Amniotic epithelial cell (primary cell): ENCODE measurements at regions not wholly inside any gene's neighbourhood (a gene's known extent, or its start where the extent isn't known, plus 50 kb on each side); places are given as distances from the start of the nearest gene placed in this dataset.

Experiments
- DNase-seq: peaks from one replicate; pipeline ENCODE4 v3.0.0-alpha.2; 2010; ENCODE audit warnings: low read depth

GRCh38 chr9:18233311-18233710, 240.6 kb upstream of the ADAMTSL1 start:
- peak; percentile 26 for DNase-seq

- DNase-seq, result no peak
These were observed 240.0 kb upstream of the ADAMTSL1 start for GRCh38 chr9:18233776-18234445.

GRCh38 chr9:18235181-18235908, 238.6 kb upstream of the ADAMTSL1 start:
- DNase-seq, result no peak

- DNase-seq, result no peak
These were observed 237.6 kb upstream of the ADAMTSL1 start for GRCh38 chr9:18236336-18236735.

DNA sequence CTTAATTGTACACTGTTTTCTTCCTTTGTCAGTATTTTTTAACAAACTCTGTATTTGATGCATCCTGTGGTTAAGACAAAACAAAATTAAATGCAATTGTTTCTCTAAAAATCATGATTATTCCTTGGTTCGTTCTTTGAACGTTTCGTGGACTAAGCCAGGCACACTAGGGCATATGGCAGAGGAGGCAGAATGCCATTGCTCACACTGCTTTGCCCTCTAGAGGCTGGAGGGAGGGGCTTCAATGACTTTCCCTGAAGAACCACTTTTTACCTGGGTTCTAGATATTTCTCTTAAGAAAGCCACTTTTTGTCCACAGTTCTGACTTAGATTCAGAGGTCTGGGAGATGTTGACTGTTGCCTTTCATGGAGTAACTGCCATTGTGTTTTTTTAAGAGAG, 236.2 kb upstream of the ADAMTSL1 start:
- no peak for DNase-seq

GRCh38 chr9:18238254-18238653, 235.7 kb upstream of the ADAMTSL1 start:
- DNase-seq, result peak; percentile 83

DNA sequence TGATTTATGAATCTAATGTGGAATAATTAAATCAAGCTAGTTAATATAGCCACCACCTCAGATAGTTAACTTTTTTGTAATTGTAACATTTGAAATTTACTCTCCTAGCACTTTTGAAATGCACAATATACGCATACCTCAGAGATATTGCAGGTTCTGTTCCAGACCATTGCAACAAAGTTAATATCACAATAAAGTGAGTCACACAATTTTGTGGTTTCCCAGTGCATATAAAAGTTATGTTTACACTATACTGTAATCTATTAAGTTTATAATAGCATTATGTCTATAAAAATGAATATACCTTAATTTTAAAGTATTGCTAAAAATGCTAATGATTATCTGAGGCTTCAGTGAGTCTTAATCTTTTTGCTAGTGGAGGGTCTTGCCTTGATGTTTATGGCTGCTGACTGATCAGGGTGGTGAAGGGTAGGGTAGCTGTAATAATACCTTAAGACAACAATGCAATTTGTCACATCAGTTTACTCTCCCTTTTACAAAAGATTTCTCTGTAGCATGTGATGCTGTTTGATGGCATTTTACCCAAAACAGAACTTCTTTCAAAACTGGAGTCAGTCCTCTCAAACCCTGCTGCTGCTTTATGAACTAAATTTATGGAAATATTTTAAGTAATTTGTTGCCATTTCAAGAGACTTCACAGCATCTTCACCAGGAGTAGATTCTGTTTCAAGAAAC, 235.1 kb upstream of the ADAMTSL1 start:
- peak; percentile 71 for DNase-seq

DNA sequence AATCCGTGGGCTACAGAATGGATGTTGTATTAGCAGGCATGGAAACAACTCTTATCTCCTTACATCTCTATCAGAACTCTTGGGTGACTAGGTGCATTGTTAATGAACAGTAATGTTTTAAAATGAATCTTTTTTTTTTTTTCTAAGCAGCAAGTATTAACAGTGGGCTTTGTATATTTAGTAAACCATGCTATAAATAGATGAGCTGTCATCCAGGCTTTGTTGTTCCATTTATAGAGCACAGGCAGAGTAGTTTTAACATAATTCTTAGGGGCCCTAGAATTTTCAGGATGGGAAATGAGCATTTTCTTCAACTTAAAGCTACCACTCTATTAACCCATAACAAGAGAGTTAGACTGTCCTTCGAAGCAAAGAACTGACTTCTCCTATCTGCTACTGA, 233.7 kb upstream of the ADAMTSL1 start:
- DNase-seq, result no peak

- DNase-seq, result no peak
These were observed 228.0 kb upstream of the ADAMTSL1 start for GRCh38 chr9:18245911-18246310.

GRCh38 chr9:18250053-18250452, 223.9 kb upstream of the ADAMTSL1 start:
- DNase-seq, result peak; percentile 4

DNA sequence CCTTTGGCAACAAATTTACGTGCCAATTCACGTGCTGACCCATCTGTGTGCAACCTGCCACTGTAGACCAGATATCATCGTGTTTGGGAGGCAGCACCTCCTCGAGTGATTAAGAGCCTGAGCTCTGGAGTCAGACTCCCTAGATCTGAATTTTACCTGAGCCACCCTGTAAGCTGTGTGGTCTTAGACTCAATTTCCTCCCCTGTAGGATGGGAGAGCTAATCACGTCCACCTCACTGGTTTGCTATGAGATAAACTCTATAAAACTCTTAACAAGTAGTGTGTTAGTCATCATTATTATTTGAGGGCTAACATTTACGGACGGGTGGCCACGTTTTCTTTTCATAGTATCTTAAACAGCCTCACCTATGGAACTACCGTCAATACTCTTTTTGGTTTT, 220.0 kb upstream of the ADAMTSL1 start:
- DNase-seq, result no peak

- DNase-seq, result peak; percentile 71
These were observed 218.8 kb upstream of the ADAMTSL1 start for GRCh38 chr9:18255158-18255629.

DNA sequence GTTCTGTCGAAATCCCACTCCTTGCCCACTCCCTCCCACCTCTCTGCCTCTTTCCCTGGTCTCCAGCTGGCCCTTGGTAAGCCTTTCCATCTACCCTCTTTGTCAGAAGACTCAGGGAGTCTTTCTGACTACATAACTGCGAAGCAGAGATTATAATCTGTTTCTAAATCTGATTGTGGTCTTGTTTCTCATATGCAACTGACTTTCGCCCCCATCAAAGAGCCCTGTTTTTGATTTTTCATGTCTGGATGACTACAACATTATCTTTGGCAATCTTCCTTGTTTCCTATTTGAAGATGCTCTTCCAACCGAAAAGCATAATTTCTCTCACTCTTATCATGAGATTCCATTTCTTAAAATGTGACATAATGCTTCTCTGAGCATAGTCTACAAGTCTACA, 218.2 kb upstream of the ADAMTSL1 start:
- peak; percentile 4 for DNase-seq

GRCh38 chr9:18256568-18256967, 217.4 kb upstream of the ADAMTSL1 start:
- DNase-seq, result peak; percentile 53

DNA sequence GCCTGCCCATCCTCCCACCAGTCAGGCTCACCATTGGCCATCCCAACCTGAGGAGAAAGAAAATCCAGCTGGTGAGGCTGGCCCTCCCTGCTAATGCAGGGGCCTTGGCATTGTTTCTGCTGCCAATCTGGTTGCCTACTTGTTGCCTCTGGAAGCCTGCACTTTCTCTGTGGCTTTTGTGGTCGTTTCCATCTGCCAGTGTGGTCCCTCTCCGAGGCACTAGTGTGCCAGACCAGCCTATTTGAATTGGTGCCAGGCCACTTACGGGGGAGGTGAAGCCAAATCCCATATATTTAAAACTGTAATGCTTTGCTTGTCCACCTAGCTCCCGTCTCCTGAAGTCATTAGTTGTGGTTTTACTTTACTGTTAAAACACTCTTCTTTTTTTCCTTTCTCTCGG, 213.4 kb upstream of the ADAMTSL1 start:
- DNase-seq, result peak; percentile 90

DNA sequence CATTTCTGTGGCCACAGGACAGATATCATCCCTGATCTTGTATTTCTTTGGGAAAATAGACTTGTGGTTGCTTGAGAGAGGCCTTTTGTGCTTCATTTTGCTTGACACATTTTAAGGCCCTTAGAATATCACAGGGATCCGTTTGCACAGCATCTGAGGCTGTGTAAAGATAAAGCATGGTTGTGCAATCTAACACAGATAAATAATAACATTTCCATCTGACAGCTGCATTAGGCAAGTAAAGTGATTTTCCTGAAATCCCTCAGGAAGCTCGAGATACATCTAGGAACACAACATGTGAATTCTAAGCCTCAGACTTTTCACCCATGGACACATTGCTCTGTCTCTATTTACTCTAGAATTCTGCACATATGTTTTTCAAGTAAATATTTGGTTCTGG, 212.8 kb upstream of the ADAMTSL1 start:
- DNase-seq, result peak; percentile 89

GRCh38 chr9:18263377-18263776, 210.6 kb upstream of the ADAMTSL1 start:
- DNase-seq, result no peak

GRCh38 chr9:18268381-18268780, 205.6 kb upstream of the ADAMTSL1 start:
- DNase-seq, result no peak

DNA sequence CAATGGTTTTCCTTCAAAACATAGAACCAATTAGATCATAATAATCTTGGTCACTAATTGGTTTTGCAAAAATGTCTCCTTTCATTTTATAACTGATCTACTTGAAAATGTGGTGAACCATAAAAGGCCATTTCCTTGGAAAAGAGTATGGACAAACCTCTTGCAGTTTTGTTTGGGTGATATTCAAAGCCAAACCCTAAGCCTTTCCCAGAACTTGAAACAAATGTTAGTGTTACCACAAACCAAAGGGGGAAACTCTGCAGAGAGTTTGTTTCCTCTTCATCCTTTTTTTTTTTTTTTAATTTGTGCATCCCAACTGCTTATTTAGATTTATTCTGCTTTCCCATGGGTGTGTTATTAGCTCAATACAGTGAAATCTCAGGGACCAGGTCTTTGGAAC, 204.4 kb upstream of the ADAMTSL1 start:
- no peak for DNase-seq

DNA sequence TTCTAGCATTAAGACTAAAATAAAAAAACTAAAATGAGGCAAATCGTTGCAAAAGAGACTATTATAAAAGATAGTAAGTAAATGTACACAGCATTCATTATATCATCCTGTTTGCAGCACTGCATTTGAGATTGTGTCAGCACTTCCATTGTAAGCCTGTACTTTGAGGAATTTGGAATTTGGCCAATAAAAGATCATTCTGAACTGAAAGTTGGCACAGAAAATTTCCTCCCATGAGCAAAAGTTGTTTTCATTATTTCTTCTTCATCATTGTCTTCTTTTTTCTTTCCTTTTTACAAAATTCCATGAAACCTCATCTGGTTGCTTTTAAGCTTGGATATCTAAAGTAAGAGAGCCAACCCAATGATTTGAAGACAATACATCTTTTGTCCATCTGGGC, 199.3 kb upstream of the ADAMTSL1 start:
- peak; percentile 24 for DNase-seq

GRCh38 chr9:18275313-18275990, 198.5 kb upstream of the ADAMTSL1 start:
- DNase-seq, result no peak

DNA sequence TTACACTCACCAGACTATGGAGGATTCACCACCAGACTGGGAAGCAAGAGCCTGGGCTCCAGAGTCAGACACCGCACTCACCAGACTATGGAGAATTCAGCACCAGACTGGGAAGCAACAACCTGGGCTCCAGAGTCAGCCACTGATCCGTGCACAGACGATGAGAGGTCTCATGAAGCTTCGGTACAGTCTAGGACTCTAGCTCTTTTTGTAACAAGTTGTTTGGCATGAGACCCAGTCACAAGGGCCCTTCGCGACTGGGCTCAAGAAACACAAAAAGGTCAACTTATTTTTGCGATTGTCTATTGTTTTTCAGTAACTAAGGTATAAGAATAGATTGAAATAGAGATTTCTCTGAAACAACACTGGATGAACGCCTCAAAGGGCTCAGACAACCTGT, 192.7 kb upstream of the ADAMTSL1 start:
- no peak for DNase-seq
